ENCODE measurements at regions not wholly inside any gene's neighbourhood (a gene's known extent, or its start where the extent isn't known, plus 50 kb on each side); places are given as distances from the start of the nearest gene placed in this dataset.

- no peak overlapping the region for H3K4me3 ChIP-seq (ENCODE audit: low read depth in 2 of 2, low read length in 1 of 2)
- no peaks in the 10 kb centered on the region for H4K20me1 ChIP-seq (ENCODE audit: insufficient read depth)
- H3K27ac ChIP-seq (ENCODE audit: low read depth in 2 of 2, low read length in 1 of 2), result no peak overlapping the region
- H3K9me2 ChIP-seq, result no peaks in the 10 kb centered on the region
- no peaks in the 10 kb centered on the region for H3K79me2 ChIP-seq (ENCODE audit: insufficient read depth)
- ChIA-PET CTCF (no interaction called here), POLR2A (no interaction called here)
- H3K27me3 ChIP-seq (ENCODE audit: insufficient read depth), result no peaks in the 10 kb centered on the region
- TF ChIP-seq TAF1 (IDR thresholded peaks at IDR 0.05; ENCODE audit: borderline replicate concordance, low read depth, low read length), result no peak
- no peak for TF ChIP-seq FOXM1 (IDR thresholded peaks at IDR 0.05; ENCODE audit: low read depth)
- no peak for TF ChIP-seq USF1 (IDR thresholded peaks at IDR 0.05; ENCODE audit: borderline replicate concordance, low read depth)
- no peak for TF ChIP-seq SIN3A (IDR thresholded peaks at IDR 0.05; ENCODE audit: borderline replicate concordance, low read depth, low read length)
- no peaks in the 10 kb centered on the region for H3K9me3 ChIP-seq
- H3K4me2 ChIP-seq, result no peak overlapping the region
- H3K4me1 ChIP-seq (ENCODE audit: control insufficient read depth in 1 of 2, insufficient read depth in 2 of 2, low read depth in 1 of 2, low read length in 1 of 2), result no peaks in the 10 kb centered on the region
- no peaks in the 10 kb centered on the region for H3K36me3 ChIP-seq (replicated peaks in 1 of 2; ENCODE audit: control insufficient read depth in 1 of 2, insufficient read depth in 2 of 2, low read length in 1 of 2)
- H3K9ac ChIP-seq, result no peak overlapping the region
- H2AFZ ChIP-seq (ENCODE audit: low read depth), result no peak overlapping the region
- DNase-seq, result no peak
- 42% methylated on average over 5 of the region's 5 CpGs for WGBS (ENCODE audit: low lambda C conversion rate)
- no peaks in the 10 kb centered on the region for H3F3A ChIP-seq (replicated peaks; ENCODE audit: insufficient read depth)
These were observed 184.2 kb upstream of the RREB1 start for GRCh38 chr6:6923605-6924004.

- Histone ChIP-seq H3K27ac (ENCODE audit: low read depth in 2 of 2, low read length in 1 of 2) (no peak overlapping the region), H3K9me3 (no peaks in the 10 kb centered on the region), H4K20me1 (ENCODE audit: insufficient read depth) (no peaks in the 10 kb centered on the region), H3K36me3 (replicated peaks in 1 of 2; ENCODE audit: control insufficient read depth in 1 of 2, insufficient read depth in 2 of 2, low read length in 1 of 2) (no peaks in the 10 kb centered on the region), H3K4me1 (ENCODE audit: control insufficient read depth in 1 of 2, insufficient read depth in 2 of 2, low read depth in 1 of 2, low read length in 1 of 2) (no peaks in the 10 kb centered on the region), H3K9me2 (no peaks in the 10 kb centered on the region), H3K4me2 (no peak overlapping the region), H3F3A (replicated peaks; ENCODE audit: insufficient read depth) (no peaks in the 10 kb centered on the region), H3K4me3 (ENCODE audit: low read depth in 2 of 2, low read length in 1 of 2) (no peak overlapping the region), H2AFZ (ENCODE audit: low read depth) (no peak overlapping the region), H3K27me3 (ENCODE audit: insufficient read depth) (no peaks in the 10 kb centered on the region), H3K9ac (no peak overlapping the region), H3K79me2 (ENCODE audit: insufficient read depth) (no peaks in the 10 kb centered on the region)
- no peak for DNase-seq
- CTCF ChIA-PET, result no interaction called here
- POLR2A ChIA-PET, result no interaction called here
- TF ChIP-seq RCOR1 (IDR thresholded peaks at IDR 0.05; ENCODE audit: low read length) (no peak), SMC3 (IDR thresholded peaks at IDR 0.05; ENCODE audit: low read depth, low read length) (no peak), PBX3 (IDR thresholded peaks at IDR 0.05) (no peak), RFX5 (IDR thresholded peaks at IDR 0.05; ENCODE audit: low read length) (no peak), TCF12 (IDR thresholded peaks at IDR 0.05) (no peak), CTCF (IDR thresholded peaks at IDR 0.05) (no peak), FOSL2 (IDR thresholded peaks at IDR 0.05; ENCODE audit: borderline replicate concordance, low read depth) (no peak), RXRA (IDR thresholded peaks at IDR 0.05; ENCODE audit: borderline replicate concordance, low read depth) (no peak), TEAD4 (IDR thresholded peaks at IDR 0.05; ENCODE audit: borderline replicate concordance, insufficient read depth) (no peak), USF1 (IDR thresholded peaks at IDR 0.05; ENCODE audit: borderline replicate concordance, low read depth) (no peak), POLR2AphosphoS5 (IDR thresholded peaks at IDR 0.05; ENCODE audit: low read depth, low read length) (no peak), TAF1 (IDR thresholded peaks at IDR 0.05; ENCODE audit: borderline replicate concordance, low read depth, low read length) (no peak), IRF3 (IDR thresholded peaks at IDR 0.05; ENCODE audit: low read depth, low read length) (no peak)
- WGBS (ENCODE audit: low lambda C conversion rate), result 70% methylated on average over 5 of the region's 5 CpGs
These were observed 183.1 kb upstream of the RREB1 start for GRCh38 chr6:6924708-6925107.

All from SK-N-SH (cell line).